Tibial nerve (tissue), 4 donors: ENCODE measurements at regions not wholly inside any gene's neighbourhood (a gene's known extent, or its start where the extent isn't known, plus 50 kb on each side); places are given as distances from the start of the nearest gene placed in this dataset.

Source experiments
- EP300 ChIP-seq, 2 donors: sonication (generic); formaldehyde crosslinking; IDR thresholded peaks; one replicate each; pipeline ENCODE4 v1.6.1; 2017; ENCODE audit warnings: antibody characterized with exemption in 2 of 2, mild to moderate bottlenecking in 1 of 2
- POLR2A ChIP-seq, 2 donors: fragments of 450-650 bp; IDR thresholded peaks; one replicate each; pipeline ENCODE4 v1.6.1; 2017; ENCODE audit warnings: antibody characterized with exemption in 2 of 2, mild to moderate bottlenecking in 2 of 2, moderate library complexity in 2 of 2
- TF ChIP-seq, protein P1 (sequence below), 5 experiments: fragments of 200-600 bp in 3 of 5; fragments of 450-650 bp in 2 of 5; sonication (generic) in 3 of 5; IDR thresholded peaks; one replicate each; pipeline ENCODE4 v1.5.1; 2016 to 2019; ENCODE audit warnings: antibody characterized with exemption in 5 of 5, mild to moderate bottlenecking in 3 of 5, moderate library complexity in 2 of 5

DNA sequence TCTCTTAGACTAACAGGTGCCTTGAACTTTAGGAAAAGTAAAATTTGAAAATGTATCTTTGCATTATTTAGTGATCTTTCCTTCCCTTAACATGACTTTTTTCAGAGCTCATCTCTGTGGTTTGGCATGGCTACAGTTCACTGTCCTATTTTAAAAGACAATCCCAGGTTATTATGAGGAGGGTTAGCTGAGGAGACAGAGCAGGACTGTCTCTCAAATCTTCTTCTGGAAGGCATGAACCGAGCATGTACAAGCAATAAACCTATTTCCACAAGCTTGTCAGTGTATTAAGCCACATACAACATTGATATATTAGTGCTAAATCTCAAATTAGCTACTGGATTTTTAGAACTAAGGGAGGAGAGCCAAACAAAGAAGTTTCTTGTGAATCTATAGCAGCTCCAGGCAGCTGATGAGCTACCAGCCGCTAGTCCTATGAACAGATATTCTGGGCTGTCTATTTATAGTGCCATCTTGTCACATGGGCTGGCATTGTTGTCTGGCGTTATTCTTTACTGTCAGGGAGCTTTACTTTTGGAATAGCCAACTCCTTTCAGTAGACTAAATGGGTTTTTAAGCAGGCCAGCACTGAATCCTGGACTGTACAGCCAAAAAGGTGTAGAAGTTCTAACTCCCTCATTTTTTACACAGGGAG is 171.2 kb upstream of the ACTBL2 start:
- TF ChIP-seq, protein P1, sequence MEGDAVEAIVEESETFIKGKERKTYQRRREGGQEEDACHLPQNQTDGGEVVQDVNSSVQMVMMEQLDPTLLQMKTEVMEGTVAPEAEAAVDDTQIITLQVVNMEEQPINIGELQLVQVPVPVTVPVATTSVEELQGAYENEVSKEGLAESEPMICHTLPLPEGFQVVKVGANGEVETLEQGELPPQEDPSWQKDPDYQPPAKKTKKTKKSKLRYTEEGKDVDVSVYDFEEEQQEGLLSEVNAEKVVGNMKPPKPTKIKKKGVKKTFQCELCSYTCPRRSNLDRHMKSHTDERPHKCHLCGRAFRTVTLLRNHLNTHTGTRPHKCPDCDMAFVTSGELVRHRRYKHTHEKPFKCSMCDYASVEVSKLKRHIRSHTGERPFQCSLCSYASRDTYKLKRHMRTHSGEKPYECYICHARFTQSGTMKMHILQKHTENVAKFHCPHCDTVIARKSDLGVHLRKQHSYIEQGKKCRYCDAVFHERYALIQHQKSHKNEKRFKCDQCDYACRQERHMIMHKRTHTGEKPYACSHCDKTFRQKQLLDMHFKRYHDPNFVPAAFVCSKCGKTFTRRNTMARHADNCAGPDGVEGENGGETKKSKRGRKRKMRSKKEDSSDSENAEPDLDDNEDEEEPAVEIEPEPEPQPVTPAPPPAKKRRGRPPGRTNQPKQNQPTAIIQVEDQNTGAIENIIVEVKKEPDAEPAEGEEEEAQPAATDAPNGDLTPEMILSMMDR (IDR thresholded peaks at IDR 0.05), result no peak
- no peak for TF ChIP-seq POLR2A (IDR thresholded peaks at IDR 0.05)
- no peak for TF ChIP-seq EP300 (IDR thresholded peaks at IDR 0.05)
